Progenitor cell of endocrine pancreas (in vitro differentiated cells): ENCODE measurements at regions not wholly inside any gene's neighbourhood (a gene's known extent, or its start where the extent isn't known, plus 50 kb on each side); places are given as distances from the start of the nearest gene placed in this dataset.

Experiments
- DNase-seq: peaks from one replicate; pipeline ENCODE4 v3.0.0; 2021; ENCODE audit warnings: low spot score; ENCODE audit not compliant: unreplicated experiment
- H3K27ac Mint-ChIP-seq: 2 replicates; pipeline ENCODE4 v1.8.0; 2021; ENCODE audit warnings: mild to moderate bottlenecking, moderate library complexity, mixed read lengths
- H3K27me3 Mint-ChIP-seq: 2 replicates; pipeline ENCODE4 v1.8.0; 2021; ENCODE audit warnings: mixed read lengths
- H3K36me3 Mint-ChIP-seq: 2 replicates; pipeline ENCODE4 v1.8.0; 2022; ENCODE audit warnings: mixed read lengths; ENCODE audit not compliant: insufficient read depth
- H3K4me1 Mint-ChIP-seq: 2 replicates; pipeline ENCODE4 v1.8.0; 2021; ENCODE audit warnings: low read depth, mixed read lengths
- H3K4me3 Mint-ChIP-seq: 2 replicates; pipeline ENCODE4 v1.8.0; 2021; ENCODE audit warnings: low read depth, mild to moderate bottlenecking, moderate library complexity, mixed read lengths
- H3K9me3 Mint-ChIP-seq: 2 replicates; pipeline ENCODE4 v1.8.0; 2021; ENCODE audit warnings: low read depth, mixed read lengths
- CTCF ChIP-seq: fragments of 200-600 bp; sonication (generic); IDR thresholded peaks from one replicate; pipeline ENCODE4 v1.5.0; 2021; ENCODE audit warnings: antibody characterized with exemption, mild to moderate bottlenecking; ENCODE audit not compliant: unreplicated experiment

GRCh38 chr15:36291501-36291900 is 287.9 kb upstream of the CDIN1 start:
- no peak for TF ChIP-seq CTCF
- Mint-ChIP-seq H3K36me3 (no peaks in the 10 kb centered on the region), H3K4me3 (no peak overlapping the region)

GRCh38 chr15:36294359-36294758 is 285.1 kb upstream of the CDIN1 start:
- no peak overlapping the region for H3K27ac Mint-ChIP-seq
- H3K9me3 Mint-ChIP-seq: no peaks in the 10 kb centered on the region
- H3K4me1 Mint-ChIP-seq: peaks cover 5% of the 10 kb centered on the region
- no peak for DNase-seq
- no peaks in the 10 kb centered on the region for H3K36me3 Mint-ChIP-seq
- no peak overlapping the region for H3K4me3 Mint-ChIP-seq
- H3K27me3 Mint-ChIP-seq: no peaks in the 10 kb centered on the region
- TF ChIP-seq CTCF: no peak

More at GRCh38 chr15:36291501-36291900, 287.9 kb upstream of the CDIN1 start:
- Mint-ChIP-seq H3K27ac (no peak overlapping the region), H3K9me3 (no peaks in the 10 kb centered on the region), H3K27me3 (no peaks in the 10 kb centered on the region), H3K4me1 (peaks cover 5% of the 10 kb centered on the region)
- DNase-seq: no peak

- Mint-ChIP-seq H3K9me3 (peaks cover 3% of the 10 kb centered on the region), H3K27ac (no peak overlapping the region), H3K4me3 (no peak overlapping the region), H3K27me3 (no peaks in the 10 kb centered on the region), H3K4me1 (no peaks in the 10 kb centered on the region), H3K36me3 (no peaks in the 10 kb centered on the region)
- no peak for TF ChIP-seq CTCF
- DNase-seq: no peak
Measured at GRCh38 chr15:36301947-36302346, 277.5 kb upstream of the CDIN1 start.

GRCh38 chr15:36313021-36313420 is 266.4 kb upstream of the CDIN1 start:
- DNase-seq: no peak
- Mint-ChIP-seq H3K36me3 (peaks cover 1% of the 10 kb centered on the region), H3K4me3 (no peak overlapping the region), H3K4me1 (no peaks in the 10 kb centered on the region), H3K27ac (no peak overlapping the region), H3K9me3 (peaks cover 8% of the 10 kb centered on the region), H3K27me3 (no peaks in the 10 kb centered on the region)
- no peak for TF ChIP-seq CTCF

- DNase-seq: no peak
- no peak for TF ChIP-seq CTCF
- Mint-ChIP-seq H3K36me3 (peaks cover 1% of the 10 kb centered on the region), H3K4me3 (no peak overlapping the region), H3K27ac (no peak overlapping the region), H3K9me3 (peaks cover 4% of the 10 kb centered on the region), H3K4me1 (no peaks in the 10 kb centered on the region), H3K27me3 (no peaks in the 10 kb centered on the region)
Measured at GRCh38 chr15:36313736-36314280, 265.6 kb upstream of the CDIN1 start.
